Brain microvascular endothelial cell (primary cell): ENCODE measurements at regions not wholly inside any gene's neighbourhood (a gene's known extent, or its start where the extent isn't known, plus 50 kb on each side); places are given as distances from the start of the nearest gene placed in this dataset.

Source experiments
- DNase-seq: peaks from one replicate; pipeline ENCODE4 v3.0.0-alpha.2; 2020
- H3K27ac ChIP-seq: fragments of 250-450 bp; sonication (Bioruptor Pico); 2 replicates; pipeline ENCODE4 v1.5.1; 2020; ENCODE audit warnings: mild to moderate bottlenecking, moderate library complexity
- H3K27me3 ChIP-seq: fragments of 250-450 bp; sonication (Bioruptor Pico); replicated peaks from 2 replicates; pipeline ENCODE4 v1.5.1; 2020; ENCODE audit warnings: mild to moderate bottlenecking
- H3K36me3 ChIP-seq: fragments of 250-450 bp; sonication (Bioruptor Pico); replicated peaks from 2 replicates; pipeline ENCODE4 v1.5.1; 2020; ENCODE audit warnings: mild to moderate bottlenecking
- H3K4me3 ChIP-seq: 2 replicates; pipeline ENCODE4 v1.5.1; 2011; ENCODE audit warnings: low read depth, mild to moderate bottlenecking, control low read depth, low read length, moderate library complexity
- CTCF ChIP-seq: IDR thresholded peaks from 2 replicates; pipeline ENCODE4 v1.5.1; 2011; ENCODE audit warnings: low read depth, mild to moderate bottlenecking, moderate library complexity, low read length, control low read depth, inconsistent platforms; ENCODE audit errors: missing control alignments
- in situ Hi-C: cut with HindIII; loops from 2 replicates; pipeline ENCODE4 v1.10.0; 2017; ENCODE audit warnings: low sequenced_read_pairs, low pct_ligation_motif_present

- Histone ChIP-seq H3K4me3 (no peak overlapping the region), H3K27ac (no peak overlapping the region), H3K36me3 (no peaks in the 10 kb centered on the region), H3K27me3 (no peaks in the 10 kb centered on the region)
- TF ChIP-seq CTCF, result no peak
- no peak for DNase-seq
- in situ Hi-C loops, result no loop called here
These were observed 367.4 kb downstream of the HAPSTR1 start for GRCh38 chr16:9458816-9459215.

- Histone ChIP-seq H3K36me3 (no peaks in the 10 kb centered on the region), H3K27ac (no peak overlapping the region), H3K4me3 (no peak overlapping the region), H3K27me3 (no peaks in the 10 kb centered on the region)
- DNase-seq, result no peak
- in situ Hi-C loops, result no loop called here
- TF ChIP-seq CTCF, result no peak
These were observed 371.5 kb downstream of the HAPSTR1 start for GRCh38 chr16:9462984-9463383.

GRCh38 chr16:9463461-9463860, 372.0 kb downstream of the HAPSTR1 start:
- in situ Hi-C loops, result no loop called here
- Histone ChIP-seq H3K27ac (no peak overlapping the region), H3K27me3 (no peaks in the 10 kb centered on the region), H3K4me3 (no peak overlapping the region), H3K36me3 (no peaks in the 10 kb centered on the region)
- DNase-seq, result no peak
- no peak for TF ChIP-seq CTCF

- in situ Hi-C loops, result no loop called here
- H3K27ac ChIP-seq, result no peak overlapping the region
- no peak for TF ChIP-seq CTCF
- DNase-seq, result no peak
- H3K36me3 ChIP-seq, result no peaks in the 10 kb centered on the region
- H3K4me3 ChIP-seq, result no peak overlapping the region
- no peaks in the 10 kb centered on the region for H3K27me3 ChIP-seq
These were observed 373.7 kb downstream of the HAPSTR1 start for GRCh38 chr16:9465161-9465560.

GRCh38 chr16:9469512-9469911, 378.1 kb downstream of the HAPSTR1 start:
- TF ChIP-seq CTCF, result no peak
- no peaks in the 10 kb centered on the region for H3K27me3 ChIP-seq
- no peak for DNase-seq
- no peak overlapping the region for H3K27ac ChIP-seq
- no peaks in the 10 kb centered on the region for H3K36me3 ChIP-seq
- in situ Hi-C loops, result no loop called here
- H3K4me3 ChIP-seq, result no peak overlapping the region

GRCh38 chr16:9476744-9477143, 385.3 kb downstream of the HAPSTR1 start:
- no peak overlapping the region for H3K4me3 ChIP-seq
- no peak for TF ChIP-seq CTCF
- no peak for DNase-seq
- no peaks in the 10 kb centered on the region for H3K36me3 ChIP-seq
- H3K27ac ChIP-seq, result no peak overlapping the region
- in situ Hi-C loops, result no loop called here
- no peaks in the 10 kb centered on the region for H3K27me3 ChIP-seq
